HT-29 (cell line): ENCODE measurements at regions not wholly inside any gene's neighbourhood (a gene's known extent, or its start where the extent isn't known, plus 50 kb on each side); places are given as distances from the start of the nearest gene placed in this dataset.
A peak's percentile ranks its signal among the peaks of the same experiment; 100 is the strongest.

ENCODE experiments used
- DNase-seq: peaks from one replicate; pipeline ENCODE4 v3.0.0-alpha.2; 2015; ENCODE audit warnings: low spot score

- no peak for DNase-seq
Observed at GRCh38 chr1:29854700-29855276, 618.5 kb downstream of the PTPRU start.

GRCh38 chr1:29853716-29854330, 617.5 kb downstream of the PTPRU start:
- no peak for DNase-seq

- DNase-seq, result no peak
Observed at GRCh38 chr1:29852248-29852647, 615.9 kb downstream of the PTPRU start.

GRCh38 chr1:29851691-29852090, 615.4 kb downstream of the PTPRU start:
- DNase-seq, result peak; percentile 83

DNA sequence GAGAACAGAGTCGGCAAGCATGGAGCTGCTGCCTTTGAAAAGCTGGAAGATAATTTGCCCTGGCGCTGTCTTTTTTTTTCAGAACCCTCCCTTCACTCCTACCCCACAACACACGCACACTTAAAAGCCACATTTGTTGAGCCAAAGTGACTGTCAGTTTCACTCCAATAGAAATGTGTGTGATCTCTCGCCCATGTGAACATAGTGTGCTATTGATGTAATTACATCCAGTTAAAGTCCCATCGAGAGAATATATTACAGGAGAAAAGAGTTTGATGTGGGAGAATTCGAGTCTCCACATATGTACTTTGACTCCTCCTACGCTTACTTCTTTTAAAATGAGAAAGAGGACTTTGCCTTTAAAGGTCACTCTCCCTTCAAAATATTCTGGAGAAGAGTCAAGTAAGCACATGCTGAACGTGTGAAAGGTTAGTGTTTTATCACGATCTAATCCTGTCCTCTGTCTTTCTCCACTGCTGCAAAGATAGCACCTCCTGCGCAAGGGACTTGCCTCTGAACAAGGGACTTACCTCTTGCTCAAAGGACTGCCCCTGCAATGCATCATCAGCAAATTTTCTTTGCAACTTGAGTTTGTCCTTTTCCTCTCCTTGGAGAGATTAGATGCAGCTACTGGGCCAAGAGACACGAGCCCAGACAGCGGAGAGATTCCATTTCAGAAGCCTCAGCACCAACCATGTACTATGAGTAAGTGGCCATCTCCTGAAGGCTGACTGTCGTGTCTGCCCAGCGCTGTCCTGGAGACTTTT, 613.9 kb downstream of the PTPRU start:
- DNase-seq, result no peak

GRCh38 chr1:29849038-29849750, 612.9 kb downstream of the PTPRU start:
- peak; percentile 52 for DNase-seq

DNA sequence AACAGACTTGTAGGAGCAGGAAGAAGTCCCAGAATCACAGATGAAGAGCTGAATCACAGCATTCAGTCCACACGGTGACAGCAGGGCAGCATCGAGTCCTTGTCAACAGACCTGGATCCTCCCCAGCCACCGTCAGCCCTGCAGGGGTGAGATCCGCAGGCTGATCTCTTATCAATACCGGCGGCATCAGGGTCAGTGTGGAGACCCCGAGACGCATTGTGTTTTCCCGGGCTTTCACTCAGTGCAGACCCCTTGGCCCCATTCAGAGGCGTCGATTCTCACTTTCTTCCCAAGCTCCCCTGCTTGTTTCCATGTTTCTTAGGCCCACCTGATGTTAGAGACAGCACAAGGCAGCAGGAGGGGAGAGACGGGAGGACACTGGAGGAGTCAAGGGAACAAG, 609.6 kb downstream of the PTPRU start:
- no peak for DNase-seq

DNA sequence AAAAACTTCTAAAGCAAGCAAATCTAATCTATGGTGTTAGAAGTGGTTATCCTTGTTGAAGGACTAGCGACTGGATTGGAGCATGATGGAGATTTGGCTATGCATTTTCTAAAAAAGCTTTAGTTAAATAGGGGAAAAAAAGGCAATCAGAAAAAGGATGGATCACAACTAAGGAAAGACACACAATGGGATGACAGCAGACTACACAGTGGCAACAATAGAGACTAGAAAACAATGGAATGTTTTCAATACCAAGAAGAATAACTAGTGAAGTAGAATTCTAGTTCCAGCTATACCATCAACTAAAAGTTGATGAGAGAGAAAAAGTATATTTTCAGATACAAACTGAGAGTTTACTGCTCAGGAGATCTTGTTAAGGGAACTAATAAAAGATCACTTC, 605.8 kb downstream of the PTPRU start:
- DNase-seq, result no peak

DNA sequence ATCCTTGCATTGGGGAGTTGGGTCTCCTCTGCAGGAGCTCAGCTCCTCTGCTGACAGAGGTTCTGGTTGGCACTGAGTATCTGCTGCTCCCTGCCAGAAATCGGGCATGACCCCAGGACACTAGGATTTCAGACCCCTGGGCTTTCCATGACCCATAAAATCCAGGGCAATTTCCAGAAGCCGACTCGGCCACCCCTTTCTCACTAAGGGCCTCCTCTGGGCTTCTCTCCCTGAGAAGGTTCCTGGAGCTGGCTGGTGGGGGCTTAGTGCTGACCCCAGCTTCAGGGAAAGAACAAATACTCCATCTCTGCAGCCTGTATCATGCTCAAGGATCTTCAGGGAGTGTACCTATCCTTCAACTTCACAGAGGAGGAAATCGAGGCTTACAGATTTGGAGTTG, 603.4 kb downstream of the PTPRU start:
- DNase-seq, result no peak

GRCh38 chr1:29838738-29839320, 602.5 kb downstream of the PTPRU start:
- DNase-seq, result no peak

- no peak for DNase-seq
Observed at GRCh38 chr1:29836651-29837646, 600.6 kb downstream of the PTPRU start.

- DNase-seq, result no peak
Observed at GRCh38 chr1:29835874-29836273, 599.6 kb downstream of the PTPRU start.

- DNase-seq, result no peak
Observed at GRCh38 chr1:29835406-29835805, 599.1 kb downstream of the PTPRU start.

GRCh38 chr1:29833581-29833980, 597.3 kb downstream of the PTPRU start:
- no peak for DNase-seq

- no peak for DNase-seq
Observed at GRCh38 chr1:29832936-29833335, 596.6 kb downstream of the PTPRU start.

DNA sequence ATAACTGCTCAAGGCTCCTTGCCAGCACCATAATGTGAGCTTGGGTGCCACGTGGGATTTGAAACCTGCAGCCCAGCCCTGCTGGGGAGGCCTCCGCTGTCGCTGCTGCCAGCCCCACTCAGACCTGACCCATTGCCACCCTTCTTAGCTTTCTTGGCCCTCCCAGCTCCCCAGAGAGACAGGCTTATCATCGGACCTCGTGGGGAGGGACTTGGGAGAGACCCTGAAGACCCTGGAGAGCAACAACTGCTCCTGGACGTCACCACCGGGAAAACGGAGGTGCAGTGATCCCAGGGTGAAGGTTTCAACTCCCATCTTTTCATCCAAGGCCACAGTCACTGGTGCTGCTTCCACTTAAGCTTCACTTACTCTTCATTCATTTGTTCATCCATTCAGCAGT, 596.1 kb downstream of the PTPRU start:
- DNase-seq, result no peak

- DNase-seq, result no peak
Observed at GRCh38 chr1:29831500-29832117, 595.3 kb downstream of the PTPRU start.

- no peak for DNase-seq
Observed at GRCh38 chr1:29830916-29831315, 594.6 kb downstream of the PTPRU start.

DNA sequence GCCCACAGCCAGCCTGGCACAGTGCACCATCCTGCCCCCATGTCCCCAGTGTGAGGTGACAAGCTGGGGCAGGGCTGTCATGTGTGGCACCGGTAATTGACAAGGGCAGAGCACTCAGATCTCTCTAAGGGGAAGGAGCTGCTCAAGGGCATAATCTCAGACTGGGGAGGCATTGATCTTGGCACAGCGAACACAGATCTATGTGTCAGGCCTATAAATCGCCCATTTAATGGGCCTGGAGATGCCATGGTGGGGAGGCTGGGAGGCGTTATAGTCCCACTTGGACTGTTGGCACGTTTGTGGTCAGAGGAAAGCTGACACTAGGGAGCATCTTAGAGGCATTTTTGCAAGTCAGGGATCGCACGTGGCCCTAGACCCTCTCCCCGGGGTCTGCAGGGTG, 594.1 kb downstream of the PTPRU start:
- DNase-seq, result no peak
